H1 (cell line): ENCODE measurements at regions not wholly inside any gene's neighbourhood (a gene's known extent, or its start where the extent isn't known, plus 50 kb on each side); places are given as distances from the start of the nearest gene placed in this dataset.

Experiments used
- BACH1 ChIP-seq: IDR thresholded peaks from 2 replicates; pipeline ENCODE4 v1.6.1; 2012; ENCODE audit warnings: low read length, improper control_type of control experiment
- BCL11A ChIP-seq, 2 experiments: IDR thresholded peaks; one replicate each; pipeline ENCODE4 v1.6.1; 2011; ENCODE audit warnings: low read depth in 2 of 2, low read length in 2 of 2, mild to moderate bottlenecking in 2 of 2
- BRCA1 ChIP-seq: IDR thresholded peaks from 2 replicates; pipeline ENCODE4 v1.6.1; 2012; ENCODE audit warnings: low read depth, low read length, improper control_type of control experiment
- GTF2F1 ChIP-seq: IDR thresholded peaks from 2 replicates; pipeline ENCODE4 v1.6.1; 2012; ENCODE audit warnings: low read depth, low read length, improper control_type of control experiment, borderline replicate concordance
- JUND ChIP-seq: IDR thresholded peaks from 2 replicates; pipeline ENCODE4 v1.6.1; 2011; ENCODE audit warnings: mild to moderate bottlenecking, improper control_type of control experiment, low read length
- KDM4A ChIP-seq: IDR thresholded peaks from one replicate; pipeline ENCODE4 v1.7.1; 2012; ENCODE audit warnings: low read depth, mild to moderate bottlenecking, moderate library complexity, low read length, inconsistent platforms; ENCODE audit not compliant: severe bottlenecking
- MAFK ChIP-seq: IDR thresholded peaks from 2 replicates; pipeline ENCODE4 v1.6.1; 2012; ENCODE audit warnings: low read depth, mild to moderate bottlenecking, improper control_type of control experiment, low read length
- RAD21 ChIP-seq, 2 experiments: IDR thresholded peaks in 1 of 2; conservative IDR thresholded peaks in 1 of 2; 2 replicates each; pipeline ENCODE4 v1.6.1; 2011; ENCODE audit warnings: low read depth in 2 of 2, low read length in 2 of 2, improper control_type of control experiment in 1 of 2, inconsistent platforms in 1 of 2, mild to moderate bottlenecking in 1 of 2, moderate library complexity in 1 of 2
- RXRA ChIP-seq: IDR thresholded peaks from 2 replicates; pipeline ENCODE4 v1.6.1; 2011; ENCODE audit warnings: low read depth, mild to moderate bottlenecking, low read length, moderate library complexity; ENCODE audit not compliant: insufficient read depth
- SAP30 ChIP-seq: fragments of 300-600 bp; sonication (generic); IDR thresholded peaks from 2 replicates; pipeline ENCODE4 v1.7.1; 2012; ENCODE audit warnings: low read length, moderate library complexity, mild to moderate bottlenecking, inconsistent platforms; ENCODE audit not compliant: insufficient read depth, insufficient replicate concordance
- SIN3A ChIP-seq, 2 experiments: IDR thresholded peaks in 1 of 2; conservative IDR thresholded peaks in 1 of 2; 2 replicates each; pipeline ENCODE4 v1.6.1; 2011 to 2012; ENCODE audit warnings: low read length in 2 of 2, improper control_type of control experiment in 1 of 2, low read depth in 1 of 2, mild to moderate bottlenecking in 1 of 2
- SIRT6 ChIP-seq: IDR thresholded peaks from one replicate; pipeline ENCODE4 v1.7.1; 2012; ENCODE audit warnings: low read length, inconsistent platforms
- SIX5 ChIP-seq: IDR thresholded peaks from 2 replicates; pipeline ENCODE4 v1.6.1; 2011; ENCODE audit warnings: mild to moderate bottlenecking, low read depth, low read length
- SP2 ChIP-seq: IDR thresholded peaks from 2 replicates; pipeline ENCODE4 v1.6.1; 2012; ENCODE audit warnings: mild to moderate bottlenecking, low read length, inconsistent platforms
- SP4 ChIP-seq: IDR thresholded peaks from 2 replicates; pipeline ENCODE4 v1.6.1; 2012; ENCODE audit warnings: low read length, inconsistent platforms
- TBP ChIP-seq: IDR thresholded peaks from 2 replicates; pipeline ENCODE4 v1.6.1; 2011; ENCODE audit warnings: low read depth, low read length, improper control_type of control experiment
- TCF12 ChIP-seq: IDR thresholded peaks from 2 replicates; pipeline ENCODE4 v1.6.1; 2011; ENCODE audit warnings: low read depth, mild to moderate bottlenecking, low read length
- YY1 ChIP-seq: IDR thresholded peaks from 2 replicates; pipeline ENCODE4 v1.6.1; 2011; ENCODE audit warnings: low read depth, mild to moderate bottlenecking, low read length
- TF ChIP-seq, protein P1 (sequence below): IDR thresholded peaks from 2 replicates; pipeline ENCODE4 v1.6.1; 2012; ENCODE audit warnings: inconsistent platforms
- TF ChIP-seq, protein P2 (sequence below): IDR thresholded peaks from 2 replicates; pipeline ENCODE4 v1.6.1; 2011; ENCODE audit warnings: low read depth, mild to moderate bottlenecking, low read length; ENCODE audit not compliant: insufficient read depth
- TF ChIP-seq, protein P3 (sequence below): IDR thresholded peaks from 2 replicates; pipeline ENCODE4 v1.6.1; 2011; ENCODE audit warnings: low read length, improper control_type of control experiment

DNA sequence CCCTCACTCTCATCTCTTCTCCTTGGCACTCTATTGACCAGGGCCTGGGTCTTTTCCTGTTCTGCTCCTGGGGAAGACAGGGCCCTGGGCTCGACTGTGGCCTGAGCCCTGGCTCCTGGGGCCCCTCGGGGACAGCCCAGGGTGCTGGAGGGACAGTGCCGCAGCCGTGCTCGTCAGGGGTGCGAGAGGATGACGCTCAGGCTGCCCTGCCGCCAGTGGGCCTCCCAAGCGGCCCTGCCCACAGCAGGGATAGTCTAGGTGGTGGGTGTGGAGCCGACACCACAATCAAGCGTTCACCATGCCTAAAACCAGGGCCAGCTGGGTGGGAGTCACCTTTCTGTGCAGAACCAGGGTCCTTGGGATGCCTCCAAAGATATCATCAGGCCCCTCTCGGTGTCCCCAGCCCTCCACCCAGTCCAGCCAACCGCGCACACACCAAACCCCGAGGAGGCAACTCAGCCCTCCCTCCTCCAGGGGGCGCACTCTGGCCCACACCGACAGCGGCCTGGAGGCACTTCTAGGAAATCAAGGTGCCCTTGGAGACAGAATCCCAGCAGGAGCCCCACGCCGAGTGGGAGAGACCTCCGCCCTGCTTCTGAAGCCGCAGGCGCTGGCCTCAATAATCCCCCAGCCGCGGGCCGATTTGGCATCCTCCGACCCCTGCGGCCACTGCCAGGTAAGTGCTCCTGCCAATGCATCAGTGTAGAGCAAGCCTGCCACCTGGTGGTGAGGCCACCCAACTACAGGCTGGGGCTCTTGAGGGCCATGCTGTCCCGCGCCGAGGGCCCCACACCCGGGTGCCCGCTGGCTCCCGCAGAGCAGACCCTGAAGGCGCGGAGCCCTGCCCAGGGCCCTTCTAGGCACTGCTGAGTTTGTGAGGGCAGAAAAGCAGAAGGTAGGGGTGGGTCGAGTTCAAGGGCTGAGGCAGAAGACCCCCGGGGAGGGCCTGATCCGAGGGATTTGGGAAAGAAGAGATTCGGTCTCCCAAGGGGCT is 496.4 kb downstream of the BUD13 start (continued):
- 0 out of 4 replicates have a peak, but pooled peaks of 1 of the 2 experiments have one; percentile 59 for TF ChIP-seq SIN3A (conservative IDR thresholded peaks at IDR 0.05 in 1 of 2, IDR thresholded peaks at IDR 0.05 in 1 of 2; ENCODE audit: low read depth in 1 of 2, low read length in 2 of 2)
- TF ChIP-seq YY1, result 0 out of 2 replicates have a peak, but pooled peaks have one; percentile 53
- TF ChIP-seq, protein P1, sequence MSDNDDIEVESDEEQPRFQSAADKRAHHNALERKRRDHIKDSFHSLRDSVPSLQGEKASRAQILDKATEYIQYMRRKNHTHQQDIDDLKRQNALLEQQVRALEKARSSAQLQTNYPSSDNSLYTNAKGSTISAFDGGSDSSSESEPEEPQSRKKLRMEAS, result peak; percentile 70; the same call in 1 of the 2 replicates
- 0 out of 2 replicates have a peak, but pooled peaks have one; percentile 3 for TF ChIP-seq BRCA1
- TF ChIP-seq BACH1, result 0 out of 2 replicates have a peak, but pooled peaks have one; percentile 33
- TF ChIP-seq, protein P2, sequence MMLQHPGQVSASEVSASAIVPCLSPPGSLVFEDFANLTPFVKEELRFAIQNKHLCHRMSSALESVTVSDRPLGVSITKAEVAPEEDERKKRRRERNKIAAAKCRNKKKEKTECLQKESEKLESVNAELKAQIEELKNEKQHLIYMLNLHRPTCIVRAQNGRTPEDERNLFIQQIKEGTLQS, result 0 out of 2 replicates have a peak, but pooled peaks have one; percentile 21
- TF ChIP-seq SP4, result 0 out of 2 replicates have a peak, but pooled peaks have one; percentile 45
- TF ChIP-seq, protein P3, sequence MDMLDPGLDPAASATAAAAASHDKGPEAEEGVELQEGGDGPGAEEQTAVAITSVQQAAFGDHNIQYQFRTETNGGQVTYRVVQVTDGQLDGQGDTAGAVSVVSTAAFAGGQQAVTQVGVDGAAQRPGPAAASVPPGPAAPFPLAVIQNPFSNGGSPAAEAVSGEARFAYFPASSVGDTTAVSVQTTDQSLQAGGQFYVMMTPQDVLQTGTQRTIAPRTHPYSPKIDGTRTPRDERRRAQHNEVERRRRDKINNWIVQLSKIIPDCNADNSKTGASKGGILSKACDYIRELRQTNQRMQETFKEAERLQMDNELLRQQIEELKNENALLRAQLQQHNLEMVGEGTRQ, result 0 out of 2 replicates have a peak, but pooled peaks have one; percentile 12
- TF ChIP-seq SP2, result peak; percentile 81
- TF ChIP-seq RXRA, result no peak
- TF ChIP-seq GTF2F1, result no peak
- TF ChIP-seq TCF12, result no peak
- peak; percentile 98 for TF ChIP-seq KDM4A
- TF ChIP-seq TBP, result peak; percentile 21; the same call in 1 of the 2 replicates
- no peak for TF ChIP-seq MAFK
- no peak for TF ChIP-seq SAP30
- no peak for TF ChIP-seq SIX5
- TF ChIP-seq SIRT6, result no peak
- TF ChIP-seq JUND, result peak; percentile 38; the same call in 1 of the 2 replicates
- TF ChIP-seq BCL11A (IDR thresholded peaks at IDR 0.05; ENCODE audit: low read depth in 2 of 2, low read length in 2 of 2), result no peak
- TF ChIP-seq RAD21 (IDR thresholded peaks at IDR 0.05 in 1 of 2, conservative IDR thresholded peaks at IDR 0.05 in 1 of 2; ENCODE audit: low read depth in 2 of 2, low read length in 2 of 2), result peak; percentile 85 to 90
